Prostate gland (tissue), 2 donors: ENCODE measurements at regions not wholly inside any gene's neighbourhood (a gene's known extent, or its start where the extent isn't known, plus 50 kb on each side); places are given as distances from the start of the nearest gene placed in this dataset.

ENCODE experiments used
- DNase-seq: peaks from one replicate; pipeline ENCODE4 v3.0.0-alpha.2; 2019; ENCODE audit warnings: low spot score
- H3K27ac ChIP-seq, 2 donors: fragments of 200-600 bp; sonication (generic); 2 replicates each; pipeline ENCODE4 v1.5.1; 2017 to 2019
- H3K27me3 ChIP-seq: fragments of 200-600 bp; sonication (generic); replicated peaks from 2 replicates; pipeline ENCODE4 v1.5.1; 2019; ENCODE audit not compliant: insufficient read depth
- H3K36me3 ChIP-seq, 2 donors: fragments of 200-600 bp; sonication (generic); 1 replicate in 1 of 2; 2 replicates in 1 of 2; pipeline versions ENCODE4 v1.5.1 to v1.8.1; 2017 to 2019
- H3K4me1 ChIP-seq: fragments of 200-600 bp; sonication (generic); replicated peaks from 2 replicates; pipeline ENCODE4 v1.5.1; 2019
- H3K4me3 ChIP-seq, 2 donors: fragments of 200-600 bp; sonication (generic); 2 replicates each; pipeline ENCODE4 v1.5.1; 2017 to 2019
- H3K9me3 ChIP-seq: fragments of 200-600 bp; sonication (generic); 2 replicates; pipeline ENCODE4 v1.5.1; 2017
- POLR2A ChIP-seq: fragments of 450-650 bp; IDR thresholded peaks from one replicate; pipeline ENCODE4 v1.6.1; 2016; ENCODE audit warnings: antibody characterized with exemption, mild to moderate bottlenecking
- POLR2AphosphoS5 ChIP-seq: sonication (generic); formaldehyde crosslinking; IDR thresholded peaks from one replicate; pipeline ENCODE4 v1.6.1; 2017; ENCODE audit warnings: antibody characterized with exemption
- WGBS: methylation state at CpG from one replicate; pipeline ENCODE4 v1.1.5; 2018; 5-methylcytosine and 5-hydroxymethylcytosine counted together
- intact Hi-C: fragments of 100-400 bp; cut with DNase I; formaldehyde crosslinking; loops from one replicate; pipeline ENCODE4 v1.14.2; 2022
- TF ChIP-seq, protein P1 (sequence below), 4 experiments: fragments of 200-600 bp in 2 of 4; fragments of 450-650 bp in 2 of 4; sonication (generic) in 2 of 4; IDR thresholded peaks; 1 replicate in 3 of 4; 2 replicates in 1 of 4; pipeline ENCODE4 v1.5.1; 2016 to 2019; ENCODE audit warnings: antibody characterized with exemption in 4 of 4, mild to moderate bottlenecking in 2 of 4, moderate library complexity in 2 of 4

GRCh38 chr3:34305266-34305665 lies 506.8 kb downstream of the PDCD6IP start:
- Histone ChIP-seq H3K9me3 (no peaks in the 10 kb centered on the region), H3K36me3 (no peaks in the 10 kb centered on the region), H3K4me3 (no peak overlapping the region), H3K27ac (no peak overlapping the region), H3K4me1 (no peaks in the 10 kb centered on the region), H3K27me3 (no peaks in the 10 kb centered on the region)
- intact Hi-C loops: no loop called here
- DNase-seq: no peak
- WGBS: 93% methylated on average over 6 of the region's 6 CpGs
- TF ChIP-seq, protein P1, sequence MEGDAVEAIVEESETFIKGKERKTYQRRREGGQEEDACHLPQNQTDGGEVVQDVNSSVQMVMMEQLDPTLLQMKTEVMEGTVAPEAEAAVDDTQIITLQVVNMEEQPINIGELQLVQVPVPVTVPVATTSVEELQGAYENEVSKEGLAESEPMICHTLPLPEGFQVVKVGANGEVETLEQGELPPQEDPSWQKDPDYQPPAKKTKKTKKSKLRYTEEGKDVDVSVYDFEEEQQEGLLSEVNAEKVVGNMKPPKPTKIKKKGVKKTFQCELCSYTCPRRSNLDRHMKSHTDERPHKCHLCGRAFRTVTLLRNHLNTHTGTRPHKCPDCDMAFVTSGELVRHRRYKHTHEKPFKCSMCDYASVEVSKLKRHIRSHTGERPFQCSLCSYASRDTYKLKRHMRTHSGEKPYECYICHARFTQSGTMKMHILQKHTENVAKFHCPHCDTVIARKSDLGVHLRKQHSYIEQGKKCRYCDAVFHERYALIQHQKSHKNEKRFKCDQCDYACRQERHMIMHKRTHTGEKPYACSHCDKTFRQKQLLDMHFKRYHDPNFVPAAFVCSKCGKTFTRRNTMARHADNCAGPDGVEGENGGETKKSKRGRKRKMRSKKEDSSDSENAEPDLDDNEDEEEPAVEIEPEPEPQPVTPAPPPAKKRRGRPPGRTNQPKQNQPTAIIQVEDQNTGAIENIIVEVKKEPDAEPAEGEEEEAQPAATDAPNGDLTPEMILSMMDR (IDR thresholded peaks at IDR 0.05): no peak
- TF ChIP-seq POLR2AphosphoS5 (no peak), POLR2A (no peak)

- intact Hi-C loops: no loop called here
- H3K4me3 ChIP-seq: no peak overlapping the region
- H3K27me3 ChIP-seq: no peaks in the 10 kb centered on the region
- H3K9me3 ChIP-seq: no peaks in the 10 kb centered on the region
- DNase-seq: no peak
- 78% methylated on average over 5 of the region's 5 CpGs for WGBS
- H3K4me1 ChIP-seq: no peaks in the 10 kb centered on the region
- H3K36me3 ChIP-seq: no peaks in the 10 kb centered on the region
- no peak overlapping the region for H3K27ac ChIP-seq
- TF ChIP-seq POLR2A (no peak), POLR2AphosphoS5 (no peak)
- TF ChIP-seq, protein P1 (IDR thresholded peaks at IDR 0.05): no peak
These were observed 514.3 kb downstream of the PDCD6IP start for GRCh38 chr3:34312684-34313083.

GRCh38 chr3:34319881-34320280 lies 521.5 kb downstream of the PDCD6IP start:
- H3K27ac ChIP-seq: no peak overlapping the region
- H3K36me3 ChIP-seq: no peaks in the 10 kb centered on the region
- intact Hi-C loops: no loop called here
- TF ChIP-seq POLR2A (no peak), POLR2AphosphoS5 (no peak)
- TF ChIP-seq, protein P1 (IDR thresholded peaks at IDR 0.05): no peak
- H3K4me3 ChIP-seq: no peak overlapping the region
- H3K9me3 ChIP-seq: no peaks in the 10 kb centered on the region
- WGBS: 57% methylated on average over 4 of the region's 4 CpGs
- H3K27me3 ChIP-seq: no peaks in the 10 kb centered on the region
- DNase-seq: no peak
- no peaks in the 10 kb centered on the region for H3K4me1 ChIP-seq

DNA sequence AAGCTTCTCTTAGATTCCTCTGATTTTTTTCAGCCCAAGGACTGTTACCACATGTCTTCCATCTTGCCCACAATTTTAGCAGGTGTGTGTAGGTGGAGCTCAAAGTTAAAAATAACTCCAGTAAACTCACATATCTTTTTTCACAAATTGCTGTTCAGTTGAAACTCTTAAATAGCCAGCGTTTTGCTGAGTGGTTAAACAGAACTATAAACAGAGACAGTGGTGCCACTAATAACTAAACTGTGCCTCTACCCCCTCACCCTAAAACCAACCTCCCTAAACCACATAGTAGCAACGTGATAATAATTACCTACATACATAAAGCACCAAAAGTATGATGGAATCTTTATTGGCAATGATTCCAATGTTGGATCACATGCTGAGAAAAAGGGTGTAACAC lies 525.1 kb downstream of the PDCD6IP start:
- H3K9me3 ChIP-seq: no peaks in the 10 kb centered on the region
- no peaks in the 10 kb centered on the region for H3K4me1 ChIP-seq
- H3K27ac ChIP-seq: no peak overlapping the region
- no peak overlapping the region for H3K4me3 ChIP-seq
- WGBS: 46% methylated on average over 2 of the region's 2 CpGs
- no peaks in the 10 kb centered on the region for H3K27me3 ChIP-seq
- DNase-seq: no peak
- no peaks in the 10 kb centered on the region for H3K36me3 ChIP-seq
- TF ChIP-seq POLR2AphosphoS5: no peak
- TF ChIP-seq, protein P1 (IDR thresholded peaks at IDR 0.05): no peak
- intact Hi-C loops: no loop called here

DNA sequence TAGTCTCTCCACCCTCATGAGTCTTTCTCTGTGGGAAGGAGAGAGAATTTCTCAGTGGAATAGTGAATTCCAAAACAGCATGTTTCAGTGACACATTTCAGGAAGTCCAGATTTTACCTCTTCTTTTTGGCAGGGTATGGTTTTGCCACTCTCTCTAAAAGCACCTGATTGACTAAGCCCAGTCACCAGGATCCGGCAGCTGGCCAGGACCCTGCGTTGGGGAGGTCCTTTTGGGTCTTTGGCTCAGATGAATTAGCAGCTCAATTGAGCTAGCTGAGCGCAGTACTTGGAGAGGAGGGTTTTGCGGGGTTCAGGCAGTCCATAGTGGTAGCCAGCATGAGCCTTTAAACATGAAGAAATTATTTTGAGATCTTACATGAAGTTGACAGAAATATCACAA lies 548.2 kb downstream of the PDCD6IP start:
- Histone ChIP-seq H3K4me3 (no peak overlapping the region), H3K4me1 (no peaks in the 10 kb centered on the region), H3K9me3 (no peaks in the 10 kb centered on the region), H3K36me3 (no peaks in the 10 kb centered on the region), H3K27me3 (no peaks in the 10 kb centered on the region), H3K27ac (no peak overlapping the region)
- TF ChIP-seq POLR2A (no peak), POLR2AphosphoS5 (no peak)
- TF ChIP-seq, protein P1 (IDR thresholded peaks at IDR 0.05): no peak
- no peak for DNase-seq
- intact Hi-C loops: no loop called here
- 82% methylated on average over 4 of the region's 4 CpGs for WGBS
